ENCODE measurements at regions not wholly inside any gene's neighbourhood (a gene's known extent, or its start where the extent isn't known, plus 50 kb on each side); places are given as distances from the start of the nearest gene placed in this dataset.

- TF ChIP-seq CTCF (IDR thresholded peaks at IDR 0.05) = no peak
- no peak for TF ChIP-seq POLR2A (IDR thresholded peaks at IDR 0.05)
- no peak for TF ChIP-seq EP300 (IDR thresholded peaks at IDR 0.05)
- TF ChIP-seq POLR2AphosphoS5 (IDR thresholded peaks at IDR 0.05) = no peak
These were observed 309.2 kb downstream of the BRD1 start for GRCh38 chr22:49518436-49518970.
